Mucosa of rectum (tissue), 2 donors: ENCODE measurements at regions not wholly inside any gene's neighbourhood (a gene's known extent, or its start where the extent isn't known, plus 50 kb on each side); places are given as distances from the start of the nearest gene placed in this dataset.

Experiments
- H3K27ac ChIP-seq, 2 donors: one replicate each; pipeline ENCODE4 v1.7.0; 2013; ENCODE audit warnings: inconsistent platforms in 2 of 2, low read depth in 2 of 2, low read length in 2 of 2
- H3K27me3 ChIP-seq, 2 donors: one replicate each; pipeline ENCODE4 v1.7.0; 2013; ENCODE audit warnings: low read length in 2 of 2; ENCODE audit not compliant: control insufficient read depth in 2 of 2, insufficient read depth in 2 of 2
- H3K36me3 ChIP-seq, 2 donors: one replicate each; pipeline ENCODE4 v1.7.0; 2013; ENCODE audit warnings: low read length in 2 of 2; ENCODE audit not compliant: control insufficient read depth in 2 of 2, insufficient read depth in 2 of 2
- H3K4me1 ChIP-seq, 2 donors: one replicate each; pipeline ENCODE4 v1.7.0; 2013; ENCODE audit warnings: low read length in 2 of 2, mild to moderate bottlenecking in 1 of 2; ENCODE audit not compliant: control insufficient read depth in 2 of 2, insufficient read depth in 2 of 2
- H3K4me3 ChIP-seq, 2 donors: one replicate each; pipeline ENCODE4 v1.7.0; 2013; ENCODE audit warnings: low read length in 2 of 2
- H3K9ac ChIP-seq, 2 donors: one replicate each; pipeline ENCODE4 v1.7.0; 2013; ENCODE audit warnings: low read length in 2 of 2, low read depth in 1 of 2, mild to moderate bottlenecking in 1 of 2
- H3K9me3 ChIP-seq, 2 donors: one replicate each; pipeline ENCODE4 v1.7.0; 2013; ENCODE audit warnings: low read length in 2 of 2; ENCODE audit not compliant: control insufficient read depth in 2 of 2
- donor health status: healthy.
- donor health status: Normal muscosa, but diverticular disease.

- H3K4me1 ChIP-seq: no peaks in the 10 kb centered on the region
- no peak overlapping the region for H3K9ac ChIP-seq
- no peaks in the 10 kb centered on the region for H3K36me3 ChIP-seq
- no peaks in the 10 kb centered on the region for H3K27me3 ChIP-seq
- no peak overlapping the region for H3K4me3 ChIP-seq
- H3K27ac ChIP-seq: no peak overlapping the region
- H3K9me3 ChIP-seq: no peaks in the 10 kb centered on the region
Observed at GRCh38 chr18:52008330-52008729, 331.7 kb upstream of the DCC start.

- no peak overlapping the region for H3K9ac ChIP-seq
- H3K9me3 ChIP-seq: no peaks in the 10 kb centered on the region
- H3K27ac ChIP-seq: no peak overlapping the region
- no peaks in the 10 kb centered on the region for H3K4me1 ChIP-seq
- H3K27me3 ChIP-seq: no peaks in the 10 kb centered on the region
- no peaks in the 10 kb centered on the region for H3K36me3 ChIP-seq
- H3K4me3 ChIP-seq: no peak overlapping the region
Observed at GRCh38 chr18:52008736-52009135, 331.3 kb upstream of the DCC start.

GRCh38 chr18:52009958-52010357 lies 330.0 kb upstream of the DCC start:
- H3K4me3 ChIP-seq: no peak overlapping the region
- H3K27me3 ChIP-seq: no peaks in the 10 kb centered on the region
- H3K9me3 ChIP-seq: no peaks in the 10 kb centered on the region
- H3K27ac ChIP-seq: no peak overlapping the region
- no peaks in the 10 kb centered on the region for H3K4me1 ChIP-seq
- H3K36me3 ChIP-seq: no peaks in the 10 kb centered on the region
- H3K9ac ChIP-seq: no peak overlapping the region

GRCh38 chr18:52045946-52046675 lies 293.9 kb upstream of the DCC start:
- Histone ChIP-seq H3K4me3 (no peak overlapping the region), H3K36me3 (no peaks in the 10 kb centered on the region), H3K4me1 (no peaks in the 10 kb centered on the region), H3K27ac (no peak overlapping the region), H3K9me3 (no peaks in the 10 kb centered on the region), H3K9ac (no peak overlapping the region), H3K27me3 (no peaks in the 10 kb centered on the region)

GRCh38 chr18:52046842-52047241 lies 293.2 kb upstream of the DCC start:
- Histone ChIP-seq H3K9ac (no peak overlapping the region), H3K4me3 (no peak overlapping the region), H3K4me1 (no peaks in the 10 kb centered on the region), H3K9me3 (no peaks in the 10 kb centered on the region), H3K27ac (no peak overlapping the region), H3K27me3 (no peaks in the 10 kb centered on the region), H3K36me3 (no peaks in the 10 kb centered on the region)

- no peak overlapping the region for H3K4me3 ChIP-seq
- H3K27me3 ChIP-seq: no peaks in the 10 kb centered on the region
- no peak overlapping the region for H3K9ac ChIP-seq
- H3K27ac ChIP-seq: no peak overlapping the region
- H3K9me3 ChIP-seq: peaks cover 0 to 1% of the 10 kb centered on the region in 2 donors
- H3K4me1 ChIP-seq: no peaks in the 10 kb centered on the region
- H3K36me3 ChIP-seq: no peaks in the 10 kb centered on the region
Observed at GRCh38 chr18:52054324-52054723, 285.7 kb upstream of the DCC start.

GRCh38 chr18:52060607-52061304 lies 279.2 kb upstream of the DCC start:
- H3K9ac ChIP-seq: no peak overlapping the region
- H3K4me1 ChIP-seq: no peaks in the 10 kb centered on the region

GRCh38 chr18:52063923-52064322 lies 276.1 kb upstream of the DCC start:
- no peak overlapping the region for H3K27ac ChIP-seq
- no peaks in the 10 kb centered on the region for H3K27me3 ChIP-seq
- no peaks in the 10 kb centered on the region for H3K36me3 ChIP-seq
- no peak overlapping the region for H3K9ac ChIP-seq
- H3K9me3 ChIP-seq: no peaks in the 10 kb centered on the region
- H3K4me3 ChIP-seq: no peak overlapping the region
- H3K4me1 ChIP-seq: no peaks in the 10 kb centered on the region

More at GRCh38 chr18:52060607-52061304, 279.2 kb upstream of the DCC start:
- Histone ChIP-seq H3K9me3 (no peaks in the 10 kb centered on the region), H3K36me3 (no peaks in the 10 kb centered on the region), H3K27me3 (no peaks in the 10 kb centered on the region), H3K4me3 (no peak overlapping the region), H3K27ac (no peak overlapping the region)

- Histone ChIP-seq H3K4me1 (no peaks in the 10 kb centered on the region), H3K9me3 (no peaks in the 10 kb centered on the region), H3K36me3 (no peaks in the 10 kb centered on the region), H3K4me3 (no peak overlapping the region), H3K27me3 (no peaks in the 10 kb centered on the region), H3K9ac (no peak overlapping the region), H3K27ac (no peak overlapping the region)
Observed at GRCh38 chr18:52069201-52069600, 270.8 kb upstream of the DCC start.

GRCh38 chr18:52070291-52070756 lies 269.7 kb upstream of the DCC start:
- H3K27me3 ChIP-seq: no peaks in the 10 kb centered on the region
- H3K36me3 ChIP-seq: no peaks in the 10 kb centered on the region
- no peaks in the 10 kb centered on the region for H3K9me3 ChIP-seq
- H3K4me3 ChIP-seq: no peak overlapping the region
- no peak overlapping the region for H3K27ac ChIP-seq
- no peak overlapping the region for H3K9ac ChIP-seq
- H3K4me1 ChIP-seq: no peaks in the 10 kb centered on the region
